ENCODE measurements at regions not wholly inside any gene's neighbourhood (a gene's known extent, or its start where the extent isn't known, plus 50 kb on each side); places are given as distances from the start of the nearest gene placed in this dataset.

DNA sequence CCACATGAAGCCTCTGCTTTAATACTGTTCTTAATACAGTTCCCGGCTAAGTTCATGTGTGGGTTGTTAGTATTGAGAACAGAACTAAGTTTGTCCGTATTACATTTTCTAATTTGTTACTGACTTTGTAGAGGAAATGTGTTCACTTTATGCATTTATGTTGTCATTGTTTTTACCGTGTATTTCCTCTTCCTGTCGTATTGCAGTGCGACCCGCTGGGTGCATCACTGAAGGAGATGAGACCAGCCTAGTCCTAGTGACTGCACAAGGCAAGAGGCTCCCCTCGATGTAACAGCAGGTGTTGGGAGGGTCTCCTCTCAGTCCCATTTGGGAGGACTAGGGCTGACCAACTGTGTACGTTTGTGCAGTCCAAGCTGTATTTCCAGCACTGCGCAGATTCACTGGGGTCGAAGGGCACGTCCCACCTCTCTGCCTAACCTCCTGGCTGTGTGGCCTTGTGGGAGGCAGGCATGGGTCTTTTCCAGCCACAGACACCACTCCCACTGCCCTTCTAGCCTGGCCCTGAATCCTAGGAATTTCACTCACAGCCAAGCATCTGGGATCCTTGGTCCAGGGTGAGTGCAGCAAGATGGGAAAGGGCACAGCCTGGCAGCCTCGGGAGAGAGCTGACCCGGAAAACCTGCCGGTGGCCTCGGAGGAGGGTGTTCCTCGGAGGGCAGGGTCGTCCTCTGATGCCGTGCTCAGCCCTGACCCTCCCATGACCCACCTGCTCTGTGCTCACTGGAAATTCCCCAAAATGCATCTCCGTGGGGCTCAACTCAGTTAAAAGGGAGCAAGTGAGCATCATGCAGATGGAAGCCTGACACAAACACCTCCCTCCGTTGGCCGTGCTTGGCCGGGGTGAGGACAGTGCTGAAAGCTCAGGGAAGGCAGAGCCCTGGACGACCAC lies 63.9 kb upstream of the FAM20C start (continued):
- TF ChIP-seq ZNF121 (CRISPR knock-in tag; IDR thresholded peaks at IDR 0.05) = no peak

DNA sequence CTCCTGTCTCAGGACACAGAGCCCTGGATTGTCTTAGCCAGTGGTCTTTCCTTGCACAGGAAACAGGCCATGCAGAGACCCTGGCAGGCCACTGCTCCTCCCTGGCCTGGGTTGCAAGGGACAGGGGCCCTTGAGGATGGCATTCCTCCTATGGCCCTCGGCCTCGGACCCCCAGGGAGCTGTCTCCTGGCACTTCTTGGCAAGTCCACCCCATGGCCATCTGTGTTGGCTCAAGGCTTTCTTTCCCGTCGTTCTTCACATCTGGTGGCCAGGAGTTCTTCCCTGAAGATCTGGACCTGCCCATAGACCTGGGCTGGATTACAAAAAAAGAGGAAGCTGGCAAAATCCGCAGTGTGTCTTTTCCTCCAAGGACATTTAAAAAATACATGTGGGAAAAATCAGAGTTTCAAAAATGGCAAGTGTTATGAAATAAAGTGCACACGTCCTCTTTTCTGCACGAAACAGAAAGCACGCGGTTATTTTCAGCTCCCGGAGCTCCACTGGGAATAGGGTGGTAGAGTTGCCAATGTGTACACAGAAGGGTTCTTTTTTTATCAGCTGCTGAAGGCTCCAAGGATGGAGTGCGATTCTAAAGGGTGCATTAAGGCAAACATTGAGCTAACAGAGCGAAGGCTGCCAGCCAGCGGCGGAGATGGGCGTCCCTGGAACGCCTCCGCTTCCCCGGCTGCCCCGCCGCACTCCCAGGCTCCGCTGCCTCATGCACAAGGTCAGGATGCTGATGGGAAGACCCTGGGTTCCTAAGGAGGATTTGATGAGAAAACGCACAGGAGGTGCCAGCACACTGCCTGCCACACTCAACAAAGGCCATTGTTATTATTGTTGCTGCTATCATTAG lies 62.8 kb upstream of the FAM20C start:
- H3K4me1 Mint-ChIP-seq = peaks cover 3% of the 10 kb centered on the region
- ATAC-seq (no peak), DNase-seq (ENCODE audit: low spot score) (no peak)
- ChIA-PET POLR2A (no interaction called here), CTCF (no interaction called here)
- no peaks in the 10 kb centered on the region for H3K9me3 Mint-ChIP-seq
- TF ChIP-seq, protein P1, sequence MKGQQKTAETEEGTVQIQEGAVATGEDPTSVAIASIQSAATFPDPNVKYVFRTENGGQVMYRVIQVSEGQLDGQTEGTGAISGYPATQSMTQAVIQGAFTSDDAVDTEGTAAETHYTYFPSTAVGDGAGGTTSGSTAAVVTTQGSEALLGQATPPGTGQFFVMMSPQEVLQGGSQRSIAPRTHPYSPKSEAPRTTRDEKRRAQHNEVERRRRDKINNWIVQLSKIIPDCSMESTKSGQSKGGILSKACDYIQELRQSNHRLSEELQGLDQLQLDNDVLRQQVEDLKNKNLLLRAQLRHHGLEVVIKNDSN (CRISPR knock-in tag; IDR thresholded peaks at IDR 0.05) = no peak
- TF ChIP-seq, protein P2, sequence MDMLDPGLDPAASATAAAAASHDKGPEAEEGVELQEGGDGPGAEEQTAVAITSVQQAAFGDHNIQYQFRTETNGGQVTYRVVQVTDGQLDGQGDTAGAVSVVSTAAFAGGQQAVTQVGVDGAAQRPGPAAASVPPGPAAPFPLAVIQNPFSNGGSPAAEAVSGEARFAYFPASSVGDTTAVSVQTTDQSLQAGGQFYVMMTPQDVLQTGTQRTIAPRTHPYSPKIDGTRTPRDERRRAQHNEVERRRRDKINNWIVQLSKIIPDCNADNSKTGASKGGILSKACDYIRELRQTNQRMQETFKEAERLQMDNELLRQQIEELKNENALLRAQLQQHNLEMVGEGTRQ (CRISPR knock-in tag; IDR thresholded peaks at IDR 0.05) = no peak
- TF ChIP-seq, protein P3, sequence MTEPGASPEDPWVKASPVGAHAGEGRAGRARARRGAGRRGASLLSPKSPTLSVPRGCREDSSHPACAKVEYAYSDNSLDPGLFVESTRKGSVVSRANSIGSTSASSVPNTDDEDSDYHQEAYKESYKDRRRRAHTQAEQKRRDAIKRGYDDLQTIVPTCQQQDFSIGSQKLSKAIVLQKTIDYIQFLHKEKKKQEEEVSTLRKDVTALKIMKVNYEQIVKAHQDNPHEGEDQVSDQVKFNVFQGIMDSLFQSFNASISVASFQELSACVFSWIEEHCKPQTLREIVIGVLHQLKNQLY (CRISPR knock-in tag; IDR thresholded peaks at IDR 0.05) = no peak
- TF ChIP-seq ELF4 (CRISPR knock-in tag; IDR thresholded peaks at IDR 0.05; ENCODE audit: low read depth) (no peak), MYBL2 (CRISPR knock-in tag; IDR thresholded peaks at IDR 0.05) (no peak), TEAD4 (CRISPR knock-in tag; IDR thresholded peaks at IDR 0.05) (no peak)
- TF ChIP-seq, protein P4, sequence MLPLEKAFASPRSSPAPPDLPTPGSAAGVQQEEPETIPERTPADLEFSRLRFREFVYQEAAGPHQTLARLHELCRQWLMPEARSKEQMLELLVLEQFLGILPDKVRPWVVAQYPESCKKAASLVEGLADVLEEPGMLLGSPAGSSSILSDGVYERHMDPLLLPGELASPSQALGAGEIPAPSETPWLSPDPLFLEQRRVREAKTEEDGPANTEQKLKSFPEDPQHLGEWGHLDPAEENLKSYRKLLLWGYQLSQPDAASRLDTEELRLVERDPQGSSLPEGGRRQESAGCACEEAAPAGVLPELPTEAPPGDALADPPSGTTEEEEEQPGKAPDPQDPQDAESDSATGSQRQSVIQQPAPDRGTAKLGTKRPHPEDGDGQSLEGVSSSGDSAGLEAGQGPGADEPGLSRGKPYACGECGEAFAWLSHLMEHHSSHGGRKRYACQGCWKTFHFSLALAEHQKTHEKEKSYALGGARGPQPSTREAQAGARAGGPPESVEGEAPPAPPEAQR (CRISPR knock-in tag; IDR thresholded peaks at IDR 0.05) = no peak
- TF ChIP-seq, protein P5, sequence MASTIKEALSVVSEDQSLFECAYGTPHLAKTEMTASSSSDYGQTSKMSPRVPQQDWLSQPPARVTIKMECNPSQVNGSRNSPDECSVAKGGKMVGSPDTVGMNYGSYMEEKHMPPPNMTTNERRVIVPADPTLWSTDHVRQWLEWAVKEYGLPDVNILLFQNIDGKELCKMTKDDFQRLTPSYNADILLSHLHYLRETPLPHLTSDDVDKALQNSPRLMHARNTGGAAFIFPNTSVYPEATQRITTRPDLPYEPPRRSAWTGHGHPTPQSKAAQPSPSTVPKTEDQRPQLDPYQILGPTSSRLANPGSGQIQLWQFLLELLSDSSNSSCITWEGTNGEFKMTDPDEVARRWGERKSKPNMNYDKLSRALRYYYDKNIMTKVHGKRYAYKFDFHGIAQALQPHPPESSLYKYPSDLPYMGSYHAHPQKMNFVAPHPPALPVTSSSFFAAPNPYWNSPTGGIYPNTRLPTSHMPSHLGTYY (CRISPR knock-in tag; IDR thresholded peaks at IDR 0.05) = no peak
- TF ChIP-seq, protein P6, sequence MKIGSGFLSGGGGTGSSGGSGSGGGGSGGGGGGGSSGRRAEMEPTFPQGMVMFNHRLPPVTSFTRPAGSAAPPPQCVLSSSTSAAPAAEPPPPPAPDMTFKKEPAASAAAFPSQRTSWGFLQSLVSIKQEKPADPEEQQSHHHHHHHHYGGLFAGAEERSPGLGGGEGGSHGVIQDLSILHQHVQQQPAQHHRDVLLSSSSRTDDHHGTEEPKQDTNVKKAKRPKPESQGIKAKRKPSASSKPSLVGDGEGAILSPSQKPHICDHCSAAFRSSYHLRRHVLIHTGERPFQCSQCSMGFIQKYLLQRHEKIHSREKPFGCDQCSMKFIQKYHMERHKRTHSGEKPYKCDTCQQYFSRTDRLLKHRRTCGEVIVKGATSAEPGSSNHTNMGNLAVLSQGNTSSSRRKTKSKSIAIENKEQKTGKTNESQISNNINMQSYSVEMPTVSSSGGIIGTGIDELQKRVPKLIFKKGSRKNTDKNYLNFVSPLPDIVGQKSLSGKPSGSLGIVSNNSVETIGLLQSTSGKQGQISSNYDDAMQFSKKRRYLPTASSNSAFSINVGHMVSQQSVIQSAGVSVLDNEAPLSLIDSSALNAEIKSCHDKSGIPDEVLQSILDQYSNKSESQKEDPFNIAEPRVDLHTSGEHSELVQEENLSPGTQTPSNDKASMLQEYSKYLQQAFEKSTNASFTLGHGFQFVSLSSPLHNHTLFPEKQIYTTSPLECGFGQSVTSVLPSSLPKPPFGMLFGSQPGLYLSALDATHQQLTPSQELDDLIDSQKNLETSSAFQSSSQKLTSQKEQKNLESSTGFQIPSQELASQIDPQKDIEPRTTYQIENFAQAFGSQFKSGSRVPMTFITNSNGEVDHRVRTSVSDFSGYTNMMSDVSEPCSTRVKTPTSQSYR (CRISPR knock-in tag; IDR thresholded peaks at IDR 0.05) = no peak
- TF ChIP-seq, protein P7, sequence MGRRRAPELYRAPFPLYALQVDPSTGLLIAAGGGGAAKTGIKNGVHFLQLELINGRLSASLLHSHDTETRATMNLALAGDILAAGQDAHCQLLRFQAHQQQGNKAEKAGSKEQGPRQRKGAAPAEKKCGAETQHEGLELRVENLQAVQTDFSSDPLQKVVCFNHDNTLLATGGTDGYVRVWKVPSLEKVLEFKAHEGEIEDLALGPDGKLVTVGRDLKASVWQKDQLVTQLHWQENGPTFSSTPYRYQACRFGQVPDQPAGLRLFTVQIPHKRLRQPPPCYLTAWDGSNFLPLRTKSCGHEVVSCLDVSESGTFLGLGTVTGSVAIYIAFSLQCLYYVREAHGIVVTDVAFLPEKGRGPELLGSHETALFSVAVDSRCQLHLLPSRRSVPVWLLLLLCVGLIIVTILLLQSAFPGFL (CRISPR knock-in tag; IDR thresholded peaks at IDR 0.05; ENCODE audit: borderline replicate concordance) = no peak
- TF ChIP-seq, protein P8, sequence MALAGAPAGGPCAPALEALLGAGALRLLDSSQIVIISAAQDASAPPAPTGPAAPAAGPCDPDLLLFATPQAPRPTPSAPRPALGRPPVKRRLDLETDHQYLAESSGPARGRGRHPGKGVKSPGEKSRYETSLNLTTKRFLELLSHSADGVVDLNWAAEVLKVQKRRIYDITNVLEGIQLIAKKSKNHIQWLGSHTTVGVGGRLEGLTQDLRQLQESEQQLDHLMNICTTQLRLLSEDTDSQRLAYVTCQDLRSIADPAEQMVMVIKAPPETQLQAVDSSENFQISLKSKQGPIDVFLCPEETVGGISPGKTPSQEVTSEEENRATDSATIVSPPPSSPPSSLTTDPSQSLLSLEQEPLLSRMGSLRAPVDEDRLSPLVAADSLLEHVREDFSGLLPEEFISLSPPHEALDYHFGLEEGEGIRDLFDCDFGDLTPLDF (CRISPR knock-in tag; IDR thresholded peaks at IDR 0.05) = no peak
- H3K27me3 Mint-ChIP-seq (ENCODE audit: low read depth) = no peaks in the 10 kb centered on the region; the same call in 1 of the 2 replicates
- H3K36me3 Mint-ChIP-seq = no peaks in the 10 kb centered on the region
- H3K27ac Mint-ChIP-seq = no peak overlapping the region
- no peak overlapping the region for H3K4me3 Mint-ChIP-seq
